ENCODE measurements at regions not wholly inside any gene's neighbourhood (a gene's known extent, or its start where the extent isn't known, plus 50 kb on each side); places are given as distances from the start of the nearest gene placed in this dataset.
"Not testable (repeated sequence)": the region's sequence is repeated elsewhere in the genome, so short reads cannot be mapped to it uniquely, and the experiment has no call there.

DNA sequence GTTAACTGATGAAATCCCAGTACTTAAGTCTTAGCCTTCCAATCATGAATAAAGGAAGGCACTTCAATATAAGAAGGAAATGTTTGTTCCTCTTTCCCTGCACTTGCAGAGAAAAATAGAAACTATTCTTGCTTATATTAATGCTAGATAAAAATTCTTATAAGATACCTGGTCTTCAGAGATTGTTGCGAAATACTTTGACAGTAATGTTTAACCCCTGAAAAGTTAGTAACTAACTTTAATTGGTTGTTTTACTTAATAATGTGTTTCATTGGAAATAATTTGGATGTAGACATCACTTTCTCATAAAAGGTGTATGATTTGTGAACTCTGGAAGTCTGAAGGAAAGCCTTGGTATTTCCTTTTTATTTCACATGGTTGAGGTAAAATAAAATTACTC lies 294.2 kb upstream of the SYNCRIP start:
- no peak for DNase-seq

DNA sequence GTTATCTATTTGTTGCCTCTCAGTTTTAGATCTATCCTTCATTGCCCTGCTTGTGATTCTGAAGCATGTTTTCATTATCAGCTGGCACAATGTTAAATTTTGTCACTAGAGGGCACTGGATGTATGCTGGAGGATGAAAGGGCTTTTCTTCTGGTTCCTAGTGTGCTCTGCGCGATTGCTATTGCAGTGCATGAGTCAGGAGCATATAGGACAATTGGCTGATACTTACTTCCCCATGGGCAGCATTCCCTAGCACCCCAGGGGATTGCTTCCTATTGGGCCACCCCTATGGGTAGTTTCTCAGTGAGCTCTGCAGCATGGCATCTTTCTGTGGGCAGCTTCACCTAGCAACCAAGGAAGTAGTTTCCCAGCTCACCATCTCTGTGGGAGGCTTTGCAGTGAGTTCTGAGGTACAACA lies 280.3 kb upstream of the SYNCRIP start:
- no peak for DNase-seq

DNA sequence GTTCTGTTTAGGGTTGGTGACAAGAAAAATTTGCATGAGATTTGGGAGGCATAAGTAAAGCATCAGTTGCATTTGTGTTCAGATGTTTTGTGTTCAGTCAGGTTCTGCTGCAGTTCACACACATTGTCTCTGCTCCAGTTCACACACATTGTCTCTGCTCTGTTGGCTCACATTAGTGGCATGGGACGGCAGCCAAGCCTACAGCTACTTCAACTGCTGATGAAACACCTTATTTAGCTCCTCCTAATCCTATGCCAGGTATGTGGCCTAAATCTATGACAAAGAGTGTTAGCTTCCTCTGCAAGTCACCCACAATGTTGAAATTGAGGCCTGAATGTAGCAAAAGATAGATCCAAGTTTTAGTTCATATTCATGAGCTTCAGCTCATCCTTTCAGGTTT lies 278.1 kb upstream of the SYNCRIP start:
- DNase-seq: no peak

DNA sequence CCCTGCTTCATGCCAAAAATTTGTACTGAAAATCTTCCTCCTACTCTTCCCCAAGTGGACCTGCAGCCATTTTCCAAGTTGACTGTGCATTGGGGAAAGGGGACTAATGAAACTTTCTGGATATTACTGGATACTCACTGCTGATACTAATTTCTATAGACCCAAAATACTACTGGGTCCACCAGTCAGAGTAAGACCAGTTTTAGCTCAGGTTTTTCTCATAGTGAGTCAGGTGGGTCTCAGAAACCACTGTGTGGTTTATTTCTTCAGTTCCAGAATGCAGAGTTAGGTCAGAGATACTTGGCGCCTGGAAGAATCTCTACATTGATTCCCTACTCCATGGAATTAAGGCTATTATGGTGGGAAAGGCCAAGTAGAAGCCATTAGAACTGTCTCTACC lies 274.8 kb upstream of the SYNCRIP start:
- DNase-seq: no peak

- DNase-seq: no peak
These were observed 270.3 kb upstream of the SYNCRIP start for GRCh38 chr6:85913001-85913400.

GRCh38 chr6:85912582-85912981 lies 269.9 kb upstream of the SYNCRIP start:
- no peak for DNase-seq

DNA sequence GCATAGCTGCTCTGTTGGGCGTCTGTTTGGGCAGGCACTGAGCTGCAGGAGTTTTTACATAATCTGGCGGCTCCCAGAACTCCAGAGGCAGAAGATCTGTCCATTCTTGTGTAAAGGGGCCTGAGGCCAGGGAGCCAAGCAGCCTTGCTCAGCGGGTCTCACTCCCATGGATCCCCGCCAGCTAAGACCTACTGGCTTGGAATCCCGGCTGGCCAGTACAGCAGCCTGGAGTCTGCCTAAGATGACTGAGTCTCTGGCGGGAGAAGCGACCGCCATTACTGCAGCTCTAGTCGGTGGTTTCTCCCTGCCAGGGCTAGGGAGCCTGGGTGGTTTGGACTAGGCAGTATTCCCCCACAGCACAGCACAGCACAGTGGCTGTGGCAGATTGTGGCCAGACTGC lies 268.4 kb upstream of the SYNCRIP start:
- DNase-seq: no peak

DNA sequence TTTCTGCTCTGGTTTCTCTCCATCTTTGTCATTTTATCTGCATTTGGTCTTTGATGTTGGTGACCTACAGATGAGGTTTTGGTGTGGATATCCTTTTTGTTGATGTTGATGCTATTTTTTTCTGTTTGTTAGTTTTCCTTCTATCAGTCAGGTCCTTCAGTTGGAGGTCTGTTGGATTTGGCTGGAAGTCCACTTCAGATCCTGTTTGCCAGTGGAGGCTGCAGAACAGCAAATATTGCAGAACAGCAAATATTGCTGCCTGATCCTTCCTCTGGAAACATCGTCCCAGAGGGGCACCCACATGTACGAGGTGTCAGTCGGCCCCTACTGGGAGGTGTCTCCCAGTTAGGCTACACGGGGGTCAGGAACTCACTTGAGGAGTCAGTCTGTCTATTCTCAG lies 265.4 kb upstream of the SYNCRIP start:
- not testable (repeated sequence) for DNase-seq

DNA sequence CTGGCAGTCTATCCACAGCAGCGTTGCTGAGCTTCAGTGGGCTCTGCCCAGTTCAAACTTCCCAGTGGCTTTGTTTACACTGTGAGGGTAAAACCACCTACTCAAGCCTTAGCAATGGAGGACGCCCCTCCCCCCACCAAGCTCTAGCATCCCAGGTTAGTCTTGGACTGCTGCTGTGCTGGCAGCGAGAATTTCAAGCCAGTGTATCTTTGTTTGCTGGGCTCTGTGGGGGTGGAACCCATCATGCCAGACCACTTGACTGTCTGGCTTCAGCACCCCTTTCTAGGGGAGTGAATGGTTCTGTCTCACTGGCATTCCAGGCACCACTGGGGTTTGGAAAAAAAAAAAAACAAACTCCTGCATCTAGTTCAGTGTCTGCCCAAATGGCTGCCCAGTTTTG lies 249.7 kb upstream of the SYNCRIP start:
- DNase-seq: no peak

GRCh38 chr6:85887461-85887860 lies 244.8 kb upstream of the SYNCRIP start:
- no peak for DNase-seq

DNA sequence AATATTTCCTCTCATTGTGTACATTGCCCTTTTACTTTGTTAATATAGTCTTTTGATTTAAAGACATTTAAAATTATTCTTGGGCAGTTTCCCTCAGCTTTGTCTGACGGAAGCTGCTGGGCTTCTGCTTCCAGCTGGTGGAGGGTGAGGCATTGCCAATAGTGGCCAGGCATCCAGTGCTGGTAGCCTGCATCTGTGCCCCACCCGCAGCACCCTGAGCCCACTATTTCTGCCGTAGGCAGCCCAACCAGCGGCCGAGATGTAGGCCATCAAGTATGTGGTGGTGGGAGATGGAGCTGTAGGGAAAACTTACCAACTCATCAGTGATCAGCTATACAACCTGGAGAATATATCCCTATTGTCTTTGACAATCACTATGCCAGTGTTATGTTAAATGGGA lies 226.0 kb upstream of the SYNCRIP start:
- DNase-seq: no peak

DNA sequence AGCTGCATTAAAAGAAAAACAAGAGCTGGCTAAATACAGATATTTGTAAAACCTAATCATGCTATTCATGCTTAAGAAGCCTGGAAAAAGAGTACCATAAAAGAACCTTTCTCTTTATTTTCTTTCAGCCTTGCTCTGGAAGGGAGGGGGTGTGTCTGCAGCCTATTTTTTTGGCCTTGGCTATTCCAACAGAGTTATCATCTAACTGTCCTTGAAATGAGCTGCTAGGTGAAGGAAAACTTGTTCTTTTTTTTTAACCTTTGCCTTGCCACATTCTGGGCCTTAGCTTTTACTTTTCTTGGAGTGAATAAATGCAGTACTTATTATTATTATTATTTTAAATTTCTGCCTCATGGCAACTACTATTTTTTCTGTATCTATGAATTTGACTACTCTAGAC lies 224.9 kb upstream of the SYNCRIP start:
- DNase-seq: no peak

DNA sequence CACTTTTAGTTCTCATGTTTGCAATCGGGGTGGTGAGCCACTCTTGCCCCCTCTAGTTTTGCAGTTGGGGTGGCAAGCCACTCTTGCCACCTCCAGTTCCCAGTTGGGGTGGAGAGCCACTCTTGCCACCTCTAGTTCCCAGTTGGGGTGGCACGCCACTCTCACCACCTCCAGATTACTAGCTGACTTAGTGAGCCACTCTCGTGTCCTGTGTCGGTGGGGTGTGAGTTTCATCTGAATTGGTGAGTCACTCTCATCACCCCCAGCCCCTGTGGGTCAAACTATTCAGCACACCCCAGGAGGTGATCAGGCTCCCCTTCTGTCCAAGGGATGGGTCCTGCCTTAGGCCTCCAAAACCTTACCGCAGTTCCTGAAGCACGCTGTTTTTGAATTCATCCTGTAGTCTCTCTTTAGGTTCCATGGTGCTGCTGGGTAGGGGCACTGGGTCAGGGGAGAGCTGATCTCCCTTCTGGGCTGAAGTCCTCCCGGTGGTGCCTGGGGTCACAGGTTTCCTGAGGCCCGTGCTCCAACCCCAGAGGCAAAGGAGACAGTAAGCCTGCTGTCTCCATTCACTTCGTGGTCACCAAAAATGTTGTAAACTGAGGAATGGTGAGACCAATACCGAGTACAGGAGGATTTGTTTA lies 224.2 kb upstream of the SYNCRIP start:
- no peak for DNase-seq

GRCh38 chr6:85866370-85866730 lies 223.7 kb upstream of the SYNCRIP start:
- DNase-seq: no peak

DNA sequence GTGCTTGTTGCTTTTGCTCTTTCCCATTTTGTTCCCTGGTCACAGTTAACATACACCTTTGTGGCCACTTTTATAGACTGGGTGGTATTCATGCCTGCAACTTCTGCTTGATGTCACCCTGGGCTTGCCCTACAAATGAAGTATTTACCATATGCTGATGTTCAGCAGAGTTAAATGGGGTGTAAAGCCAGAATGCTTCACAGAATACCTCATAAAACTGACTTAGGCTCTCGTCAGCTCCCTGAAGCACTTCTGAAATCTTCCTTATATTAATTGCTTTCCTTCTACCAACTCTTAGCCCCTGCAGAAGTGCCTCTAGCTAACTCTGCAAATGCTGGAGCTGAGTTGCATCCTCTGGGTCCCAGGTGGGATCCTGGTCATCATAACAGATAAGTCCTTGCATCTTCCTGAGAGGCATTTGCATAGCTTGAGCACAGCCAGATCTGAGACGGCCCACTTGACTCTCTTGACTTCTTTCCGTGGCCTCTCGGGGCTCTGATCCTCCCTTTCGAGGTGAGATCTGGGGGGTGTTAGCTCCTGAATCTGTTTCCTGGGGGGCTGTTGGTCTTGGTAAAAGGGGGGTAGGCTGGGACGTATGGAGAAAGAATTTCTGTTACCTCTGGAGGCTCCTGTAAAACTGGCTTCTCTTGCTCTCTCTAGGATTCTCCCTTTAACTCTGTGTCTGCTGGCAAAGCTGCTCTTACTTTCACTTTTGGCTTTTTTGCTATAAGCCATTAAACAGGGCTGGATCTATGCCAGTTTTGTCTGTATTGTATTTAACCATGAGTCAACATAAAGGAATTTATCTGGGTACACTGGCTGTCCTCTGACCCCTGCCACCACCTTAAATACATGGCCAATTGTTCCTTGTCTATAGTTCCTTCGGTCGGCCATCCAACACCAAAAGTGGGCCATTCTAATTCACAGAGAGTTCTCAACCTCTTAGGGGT lies 223.0 kb upstream of the SYNCRIP start:
- DNase-seq: no peak

DNA sequence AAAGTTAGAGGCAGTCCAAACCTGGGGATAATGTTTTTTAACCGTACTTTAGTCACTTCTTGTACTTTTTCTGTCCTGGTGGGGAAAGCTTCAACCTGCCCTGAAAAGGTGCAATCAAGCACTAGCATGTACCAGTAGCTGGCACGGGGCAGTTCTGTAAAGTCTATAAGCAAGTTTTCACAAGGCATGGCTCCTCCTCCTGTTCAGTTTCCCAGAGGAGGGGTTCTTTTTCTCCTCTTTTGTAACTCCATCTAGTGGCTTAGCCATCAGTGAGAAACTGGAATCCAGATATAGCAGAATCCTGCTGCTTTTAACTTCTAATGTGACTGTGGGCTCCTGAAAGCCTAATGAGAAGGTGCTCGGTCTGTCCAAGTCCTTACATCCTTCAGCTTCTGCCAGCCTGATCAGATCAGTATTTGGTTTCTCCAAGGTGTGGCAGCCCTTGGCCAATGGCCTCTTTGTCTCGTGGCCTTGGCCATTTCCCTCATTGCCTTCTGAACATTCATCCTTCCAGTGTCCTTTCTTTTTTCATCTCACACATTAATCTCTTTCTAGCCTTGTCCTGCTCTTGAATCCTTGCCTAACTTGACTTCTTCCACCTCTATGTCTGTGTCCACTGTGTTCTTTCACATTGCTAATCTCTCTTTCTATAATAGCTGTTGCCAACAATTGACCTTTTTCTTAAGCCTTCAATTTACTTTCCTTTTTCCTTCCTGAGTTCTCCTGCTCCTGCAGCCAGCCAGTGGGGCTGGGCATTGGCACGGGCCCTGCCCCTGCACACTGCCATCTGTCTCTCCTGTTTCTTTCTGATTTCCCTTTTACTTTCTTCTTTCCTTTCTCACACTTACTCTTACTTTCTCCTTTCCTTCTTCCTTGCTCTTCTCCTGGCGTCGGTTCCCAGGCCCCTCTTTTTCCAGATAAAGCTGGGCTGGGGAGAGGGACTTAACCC lies 222.0 kb upstream of the SYNCRIP start:
- no peak for DNase-seq

- DNase-seq: no peak
These were observed 213.5 kb upstream of the SYNCRIP start for GRCh38 chr6:85856235-85856634.

DNA sequence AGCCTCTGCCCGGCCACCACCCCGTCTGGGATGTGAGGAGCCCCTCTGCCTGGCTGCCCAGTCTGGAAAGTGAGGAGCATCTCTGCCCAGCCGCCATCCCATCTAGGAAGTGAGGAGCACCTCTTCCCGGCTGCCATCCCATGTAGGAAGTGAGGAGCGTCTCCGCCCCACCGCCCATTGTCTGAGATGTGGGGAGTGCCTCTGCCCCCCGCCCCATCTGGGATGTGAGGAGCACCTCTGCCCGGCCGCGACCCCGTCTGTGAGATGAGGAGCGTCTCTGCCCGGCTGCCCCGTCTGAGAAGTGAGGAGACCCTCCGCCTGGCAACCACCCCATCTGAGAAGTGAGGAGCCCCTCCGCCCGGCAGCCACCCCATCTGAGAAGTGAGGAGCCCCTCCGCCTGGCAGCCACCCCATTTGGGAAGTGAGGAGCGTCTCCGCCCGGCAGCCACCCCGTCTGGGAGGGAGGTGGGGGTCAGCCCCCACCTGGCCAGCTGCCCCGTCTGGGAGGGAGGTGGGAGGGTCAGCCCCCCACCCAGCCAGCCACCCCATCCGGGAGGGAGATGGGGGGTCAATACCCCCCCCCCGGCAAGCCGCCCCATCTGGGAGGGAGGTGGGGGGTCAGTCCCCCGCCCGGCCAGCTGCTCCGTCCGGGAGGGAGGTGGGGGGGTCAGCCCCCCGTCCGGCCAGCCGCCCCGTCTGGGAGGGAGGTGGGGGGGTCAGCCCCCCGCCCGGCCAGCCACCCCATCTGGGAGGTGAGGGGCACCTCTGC lies 195.8 kb upstream of the SYNCRIP start:
- DNase-seq: not testable (repeated sequence)

DNA sequence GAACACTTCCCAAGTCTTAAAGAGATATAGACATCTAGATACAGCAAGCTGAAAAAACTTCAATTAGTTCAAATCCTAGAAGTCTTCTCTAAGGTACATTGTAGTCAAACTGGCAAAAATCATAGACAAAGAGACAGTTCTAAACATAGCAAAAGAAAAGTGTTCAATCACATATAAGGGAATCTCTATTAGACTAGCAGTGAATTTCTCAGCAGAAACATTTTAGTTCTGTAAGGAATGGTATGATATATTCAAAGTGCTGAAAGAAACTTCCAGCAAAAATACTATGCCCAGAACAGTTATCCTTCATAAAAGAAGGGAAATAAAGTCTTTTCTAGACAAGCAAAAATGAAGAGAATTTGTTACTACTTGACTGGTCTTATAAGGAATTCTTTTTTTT lies 186.3 kb upstream of the SYNCRIP start:
- DNase-seq: no peak

GRCh38 chr6:85826997-85827396 lies 184.3 kb upstream of the SYNCRIP start:
- DNase-seq: no peak

- no peak for DNase-seq
These were observed 181.6 kb upstream of the SYNCRIP start for GRCh38 chr6:85824329-85824728.

DNA sequence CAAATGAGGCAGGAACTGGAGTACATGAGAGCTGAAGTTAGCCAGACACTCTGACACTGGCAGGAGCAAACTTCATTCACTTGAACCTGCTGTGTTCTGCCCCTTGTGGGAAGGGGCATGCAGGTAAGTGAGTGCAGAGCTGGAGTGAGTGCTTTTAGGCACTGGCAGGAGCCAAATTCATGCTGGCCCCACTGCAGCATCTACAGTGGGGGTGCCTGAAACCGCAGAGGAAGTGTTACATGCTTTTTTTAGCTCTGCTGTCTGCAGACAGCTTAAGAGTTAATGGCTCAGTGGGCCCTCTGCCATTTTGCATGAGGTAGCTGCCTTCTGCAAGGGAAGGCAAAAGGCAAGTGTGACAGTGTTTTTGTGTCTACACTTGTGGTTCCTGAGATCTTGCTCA lies 167.9 kb upstream of the SYNCRIP start:
- no peak for DNase-seq

GRCh38 chr6:85803721-85804120 lies 161.0 kb upstream of the SYNCRIP start:
- DNase-seq: no peak
